Hippocampal formation (tissue), 2 donors: ENCODE measurements at regions not wholly inside any gene's neighbourhood (a gene's known extent, or its start where the extent isn't known, plus 50 kb on each side); places are given as distances from the start of the nearest gene placed in this dataset.
"Not testable (repeated sequence)": the region's sequence is repeated elsewhere in the genome, so short reads cannot be mapped to it uniquely, and the experiment has no call there.

ENCODE experiments used
- DNase-seq, 2 donors: peaks; one replicate each; lab custom pipeline; 2025; lab: John Stamatoyannopoulos, UW

GRCh38 chr11:21625982-21626381 lies 566.9 kb upstream of the ANO5 start:
- DNase-seq, result no peak

- DNase-seq, result no peak
These were observed 564.2 kb upstream of the ANO5 start for GRCh38 chr11:21628641-21629040.

- DNase-seq, result no peak
These were observed 561.9 kb upstream of the ANO5 start for GRCh38 chr11:21630934-21631478.

GRCh38 chr11:21631991-21632390 lies 560.9 kb upstream of the ANO5 start:
- DNase-seq, result no peak

GRCh38 chr11:21634491-21634890 lies 558.4 kb upstream of the ANO5 start:
- no peak for DNase-seq

GRCh38 chr11:21634956-21635355 lies 557.9 kb upstream of the ANO5 start:
- DNase-seq, result no peak

GRCh38 chr11:21635394-21636145 lies 557.3 kb upstream of the ANO5 start:
- DNase-seq, result no peak

GRCh38 chr11:21636561-21636960 lies 556.3 kb upstream of the ANO5 start:
- no peak for DNase-seq

GRCh38 chr11:21640491-21640890 lies 552.4 kb upstream of the ANO5 start:
- DNase-seq, result no peak

GRCh38 chr11:21641869-21642268 lies 551.0 kb upstream of the ANO5 start:
- DNase-seq, result no peak

- DNase-seq, result no peak
These were observed 546.5 kb upstream of the ANO5 start for GRCh38 chr11:21646351-21646750.

GRCh38 chr11:21650961-21651360 lies 541.9 kb upstream of the ANO5 start:
- no peak for DNase-seq

GRCh38 chr11:21653951-21654421 lies 538.9 kb upstream of the ANO5 start:
- no peak for DNase-seq

GRCh38 chr11:21656065-21656464 lies 536.8 kb upstream of the ANO5 start:
- DNase-seq, result no peak

GRCh38 chr11:21658654-21659193 lies 534.2 kb upstream of the ANO5 start:
- no peak for DNase-seq

- DNase-seq, result not testable (repeated sequence)
These were observed 533.5 kb upstream of the ANO5 start for GRCh38 chr11:21659377-21659776.

- no peak for DNase-seq
These were observed 532.9 kb upstream of the ANO5 start for GRCh38 chr11:21659961-21660360.

GRCh38 chr11:21675049-21675616 lies 517.8 kb upstream of the ANO5 start:
- no peak for DNase-seq

- no peak for DNase-seq
These were observed 505.2 kb upstream of the ANO5 start for GRCh38 chr11:21687643-21688042.

GRCh38 chr11:21704539-21704938 lies 488.3 kb upstream of the ANO5 start:
- no peak for DNase-seq

- no peak for DNase-seq
These were observed 485.7 kb upstream of the ANO5 start for GRCh38 chr11:21707116-21707739.

- DNase-seq, result no peak
These were observed 482.1 kb upstream of the ANO5 start for GRCh38 chr11:21710809-21711208.

GRCh38 chr11:21711341-21711740 lies 481.5 kb upstream of the ANO5 start:
- no peak for DNase-seq
